ENCODE measurements at regions not wholly inside any gene's neighbourhood (a gene's known extent, or its start where the extent isn't known, plus 50 kb on each side); places are given as distances from the start of the nearest gene placed in this dataset.

GRCh38 chr17:14940108-14940937 lies 324.8 kb downstream of the PMP22 start:
- BruUV-seq (replicated peaks), result no TSS peak
- H3K4me1 ChIP-seq (ENCODE audit: control insufficient read depth in 1 of 2, insufficient read depth in 2 of 2, low read length in 2 of 2), result no peaks in the 10 kb centered on the region
- H3K27me3 ChIP-seq (ENCODE audit: insufficient read depth, low read length), result no peaks in the 10 kb centered on the region
- H3K36me3 ChIP-seq (ENCODE audit: control insufficient read depth in 1 of 2, insufficient read depth in 2 of 2, low read length in 2 of 2), result no peaks in the 10 kb centered on the region
- POLR2A ChIA-PET, result no interaction called here
- no peak overlapping the region for H3K4me2 ChIP-seq (ENCODE audit: low read length)
- CTCF ChIA-PET, result interaction anchor here (0.9 to 1.7 kb wide), 2 partner anchors 14 to 216 kb away, joined by 3 to 6 read pairs; no protein-coding TSS in a partner anchor
- no peak for ATAC-seq
- H2AFZ ChIP-seq (ENCODE audit: low read depth, low read length, poor library complexity, severe bottlenecking), result no peak overlapping the region
- no peak for TF ChIP-seq FOSL1 (IDR thresholded peaks at IDR 0.05; ENCODE audit: low read depth)
- TF ChIP-seq ELF1 (IDR thresholded peaks at IDR 0.05; ENCODE audit: borderline replicate concordance, low read depth), result no peak
- TF ChIP-seq ZFX (IDR thresholded peaks at IDR 0.05), result no peak
- H3K9me3 ChIP-seq (ENCODE audit: control insufficient read depth in 1 of 2, insufficient read depth in 1 of 2, low read depth in 1 of 2, low read length in 2 of 2), result no peaks in the 10 kb centered on the region
- H3K9me2 ChIP-seq (ENCODE audit: insufficient read depth), result no peaks in the 10 kb centered on the region
- DNase-seq (ENCODE audit: low read depth, low spot score), result no peak
- no peaks in the 10 kb centered on the region for H4K20me1 ChIP-seq (ENCODE audit: insufficient read depth)
- H3K9ac ChIP-seq (ENCODE audit: low read length), result no peak overlapping the region
- RAD21 ChIA-PET (ENCODE audit: low non-redundant PET in 1 of 2, low total read pairs in 2 of 2, uncharacterized antibody in 2 of 2, unreplicated experiment in 2 of 2), result no interaction called here
- H3K27ac ChIP-seq (ENCODE audit: low read depth, low read length), result no peak overlapping the region
- H3K79me2 ChIP-seq (ENCODE audit: insufficient read depth, low read length), result no peaks in the 10 kb centered on the region
- H3K4me3 ChIP-seq (replicated peaks in 1 of 2; ENCODE audit: low read depth in 1 of 2, low read length in 2 of 2), result no peak overlapping the region
- intact Hi-C loops (cut with micrococcal nuclease), result no loop called here

- ChIA-PET RAD21 (ENCODE audit: low non-redundant PET in 1 of 2, low total read pairs in 2 of 2, uncharacterized antibody in 2 of 2, unreplicated experiment in 2 of 2) (no interaction called here), POLR2A (no interaction called here), CTCF (interaction anchor here (0.6 kb wide), 1 partner anchor 191 kb away, joined by 3 read pairs; no protein-coding TSS in a partner anchor)
- Histone ChIP-seq H4K20me1 (ENCODE audit: insufficient read depth) (no peaks in the 10 kb centered on the region), H2AFZ (ENCODE audit: low read depth, low read length, poor library complexity, severe bottlenecking) (no peak overlapping the region), H3K27ac (ENCODE audit: low read depth, low read length) (no peak overlapping the region), H3K4me2 (ENCODE audit: low read length) (no peak overlapping the region), H3K27me3 (ENCODE audit: insufficient read depth, low read length) (no peaks in the 10 kb centered on the region), H3K9me2 (ENCODE audit: insufficient read depth) (no peaks in the 10 kb centered on the region), H3K9ac (ENCODE audit: low read length) (no peak overlapping the region), H3K9me3 (ENCODE audit: control insufficient read depth in 1 of 2, insufficient read depth in 1 of 2, low read depth in 1 of 2, low read length in 2 of 2) (no peaks in the 10 kb centered on the region), H3K36me3 (ENCODE audit: control insufficient read depth in 1 of 2, insufficient read depth in 2 of 2, low read length in 2 of 2) (no peaks in the 10 kb centered on the region), H3K79me2 (ENCODE audit: insufficient read depth, low read length) (no peaks in the 10 kb centered on the region), H3K4me3 (replicated peaks in 1 of 2; ENCODE audit: low read depth in 1 of 2, low read length in 2 of 2) (no peak overlapping the region), H3K4me1 (ENCODE audit: control insufficient read depth in 1 of 2, insufficient read depth in 2 of 2, low read length in 2 of 2) (no peaks in the 10 kb centered on the region)
- intact Hi-C loops (cut with micrococcal nuclease), result no loop called here
- TF ChIP-seq EZH2 (IDR thresholded peaks at IDR 0.05) (no peak), FOSL1 (IDR thresholded peaks at IDR 0.05; ENCODE audit: low read depth) (no peak), RAD21 (IDR thresholded peaks at IDR 0.05; ENCODE audit: low read depth) (no peak), ZBTB33 (IDR thresholded peaks at IDR 0.05; ENCODE audit: extremely low read depth, insufficient replicate concordance, low read length) (no peak), POLR2A (IDR thresholded peaks at IDR 0.05; ENCODE audit: borderline replicate concordance, extremely low read depth, insufficient read depth, insufficient read length) (no peak), SIN3A (IDR thresholded peaks at IDR 0.05; ENCODE audit: low read depth) (no peak), TCF7L2 (IDR thresholded peaks at IDR 0.05; ENCODE audit: borderline replicate concordance, extremely low read depth, insufficient read depth, insufficient read length) (no peak), SRF (IDR thresholded peaks at IDR 0.05; ENCODE audit: low read depth) (no peak), CBX3 (IDR thresholded peaks at IDR 0.05; ENCODE audit: low read depth) (no peak), YY1 (IDR thresholded peaks at IDR 0.05; ENCODE audit: extremely low read depth, insufficient replicate concordance, low read depth, low read length) (no peak), EGR1 (IDR thresholded peaks at IDR 0.05; ENCODE audit: low read depth) (no peak)
- DNase-seq (ENCODE audit: low read depth, low spot score), result no peak
- no peak for ATAC-seq
- no TSS peak for BruUV-seq (replicated peaks)
Measured at GRCh38 chr17:14935845-14936485, 329.2 kb downstream of the PMP22 start.
